Activated CD8-positive, alpha-beta T cell treated with anti-CD3 and anti-CD28 coated beads for 36 hours (primary cell): ENCODE measurements at regions not wholly inside any gene's neighbourhood (a gene's known extent, or its start where the extent isn't known, plus 50 kb on each side); places are given as distances from the start of the nearest gene placed in this dataset.

ENCODE experiments used
- ATAC-seq: fragments of 200-7000 bp; cut with Tn5 transposase; one replicate; pipeline ENCODE4 v1.10.0; 2021; ENCODE audit warnings: mild to moderate bottlenecking, moderate library complexity
- CTCF ChIA-PET: fragments of 350-600 bp; sonication (Branson Sonifier 250); formaldehyde crosslinking; loops from one replicate; lab custom pipeline; 2021; ENCODE audit warnings: antibody characterized with exemption; lab: Charles Lee
- POLR2A ChIA-PET: fragments of 350-600 bp; sonication (Branson Sonifier 250); formaldehyde crosslinking; loops from one replicate; lab custom pipeline; 2021; ENCODE audit warnings: antibody characterized with exemption; lab: Charles Lee
- DNase-seq: peaks from one replicate; pipeline ENCODE4 v3.0.0-alpha.2; 2020
- H3K27ac Mint-ChIP-seq: one replicate; pipeline ENCODE4 v1.8.0; 2021; ENCODE audit warnings: mild to moderate bottlenecking, mixed read lengths
- H3K27me3 Mint-ChIP-seq: one replicate; pipeline ENCODE4 v1.8.0; 2021; ENCODE audit warnings: mixed read lengths
- H3K36me3 Mint-ChIP-seq: one replicate; pipeline ENCODE4 v1.8.0; 2021; ENCODE audit warnings: low read depth, mixed read lengths
- H3K4me1 Mint-ChIP-seq: one replicate; pipeline ENCODE4 v1.8.0; 2021; ENCODE audit warnings: low read depth, mixed read lengths
- H3K4me3 Mint-ChIP-seq: one replicate; pipeline ENCODE4 v1.8.0; 2021; ENCODE audit warnings: mild to moderate bottlenecking, moderate library complexity, mixed read lengths
- H3K9me3 Mint-ChIP-seq: one replicate; pipeline ENCODE4 v1.8.0; 2021; ENCODE audit warnings: mixed read lengths
- intact Hi-C: fragments of 100-400 bp; cut with micrococcal nuclease; formaldehyde crosslinking; loops from one replicate; pipeline ENCODE4 v1.10.0; 2022
- TF ChIP-seq, protein P1 (sequence below): fragments of 200-600 bp; IDR thresholded peaks from one replicate; pipeline ENCODE4 v1.8.0; 2022; ENCODE audit warnings: antibody characterized with exemption, mild to moderate bottlenecking

- TF ChIP-seq, protein P1, sequence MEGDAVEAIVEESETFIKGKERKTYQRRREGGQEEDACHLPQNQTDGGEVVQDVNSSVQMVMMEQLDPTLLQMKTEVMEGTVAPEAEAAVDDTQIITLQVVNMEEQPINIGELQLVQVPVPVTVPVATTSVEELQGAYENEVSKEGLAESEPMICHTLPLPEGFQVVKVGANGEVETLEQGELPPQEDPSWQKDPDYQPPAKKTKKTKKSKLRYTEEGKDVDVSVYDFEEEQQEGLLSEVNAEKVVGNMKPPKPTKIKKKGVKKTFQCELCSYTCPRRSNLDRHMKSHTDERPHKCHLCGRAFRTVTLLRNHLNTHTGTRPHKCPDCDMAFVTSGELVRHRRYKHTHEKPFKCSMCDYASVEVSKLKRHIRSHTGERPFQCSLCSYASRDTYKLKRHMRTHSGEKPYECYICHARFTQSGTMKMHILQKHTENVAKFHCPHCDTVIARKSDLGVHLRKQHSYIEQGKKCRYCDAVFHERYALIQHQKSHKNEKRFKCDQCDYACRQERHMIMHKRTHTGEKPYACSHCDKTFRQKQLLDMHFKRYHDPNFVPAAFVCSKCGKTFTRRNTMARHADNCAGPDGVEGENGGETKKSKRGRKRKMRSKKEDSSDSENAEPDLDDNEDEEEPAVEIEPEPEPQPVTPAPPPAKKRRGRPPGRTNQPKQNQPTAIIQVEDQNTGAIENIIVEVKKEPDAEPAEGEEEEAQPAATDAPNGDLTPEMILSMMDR: no peak
- ATAC-seq (no peak), DNase-seq (no peak)
- ChIA-PET POLR2A (no interaction called here), CTCF (no interaction called here)
- Mint-ChIP-seq H3K36me3 (no peaks in the 10 kb centered on the region), H3K27me3 (peaks cover 23% of the 10 kb centered on the region), H3K27ac (no peak overlapping the region), H3K4me1 (no peaks in the 10 kb centered on the region), H3K9me3 (no peaks in the 10 kb centered on the region), H3K4me3 (no peak overlapping the region)
- intact Hi-C loops: no loop called here
Observed at GRCh38 chr17:34107019-34107418, 148.1 kb upstream of the CCL2 start.

- H3K9me3 Mint-ChIP-seq: no peaks in the 10 kb centered on the region
- DNase-seq: no peak
- H3K4me1 Mint-ChIP-seq: no peaks in the 10 kb centered on the region
- peaks cover 38% of the 10 kb centered on the region for H3K27me3 Mint-ChIP-seq
- TF ChIP-seq, protein P1: no peak
- POLR2A ChIA-PET: no interaction called here
- H3K36me3 Mint-ChIP-seq: no peaks in the 10 kb centered on the region
- no peak for ATAC-seq
- intact Hi-C loops: no loop called here
- CTCF ChIA-PET: no interaction called here
- no peak overlapping the region for H3K27ac Mint-ChIP-seq
- H3K4me3 Mint-ChIP-seq: no peak overlapping the region
Observed at GRCh38 chr17:34110315-34110714, 144.8 kb upstream of the CCL2 start.

- ChIA-PET CTCF (no interaction called here), POLR2A (no interaction called here)
- intact Hi-C loops: no loop called here
- Mint-ChIP-seq H3K4me3 (no peak overlapping the region), H3K27me3 (peaks cover 35% of the 10 kb centered on the region), H3K36me3 (no peaks in the 10 kb centered on the region), H3K27ac (no peak overlapping the region), H3K4me1 (no peaks in the 10 kb centered on the region), H3K9me3 (no peaks in the 10 kb centered on the region)
- DNase-seq: no peak
- ATAC-seq: no peak
- TF ChIP-seq, protein P1: no peak
Observed at GRCh38 chr17:34113089-34113488, 142.0 kb upstream of the CCL2 start.

GRCh38 chr17:34114174-34114573, 140.9 kb upstream of the CCL2 start:
- H3K9me3 Mint-ChIP-seq: no peaks in the 10 kb centered on the region

DNA sequence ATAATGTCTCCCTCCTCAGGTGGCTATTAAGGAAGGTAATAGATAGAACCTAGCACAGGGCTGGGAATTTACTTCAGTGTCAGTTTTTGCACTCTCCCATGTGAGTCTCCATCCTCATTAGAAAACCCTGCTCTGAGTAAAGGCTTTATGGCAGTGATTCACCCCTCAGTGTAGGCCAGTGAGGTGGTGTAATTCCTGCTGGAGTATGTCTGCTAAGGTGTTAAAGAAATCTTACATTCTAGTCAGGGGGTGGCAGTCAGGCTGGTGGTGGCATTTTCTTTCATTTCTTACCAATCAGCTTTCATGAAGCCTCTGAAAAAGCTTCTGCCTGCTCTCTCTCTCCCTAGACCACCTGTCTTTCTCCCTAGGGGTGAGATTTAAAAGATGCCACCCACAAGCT, 138.8 kb upstream of the CCL2 start:
- TF ChIP-seq, protein P1: no peak
- ChIA-PET POLR2A (no interaction called here), CTCF (interaction anchor here (0.6 kb wide), 1 partner anchor 959 kb away, joined by 3 read pairs; no protein-coding TSS in a partner anchor)
- ATAC-seq (no peak), DNase-seq (no peak)
- Mint-ChIP-seq H3K9me3 (no peaks in the 10 kb centered on the region), H3K4me1 (no peaks in the 10 kb centered on the region), H3K27ac (no peak overlapping the region), H3K4me3 (no peak overlapping the region), H3K36me3 (no peaks in the 10 kb centered on the region), H3K27me3 (peaks cover 31% of the 10 kb centered on the region)
- intact Hi-C loops: no loop called here

More at GRCh38 chr17:34114174-34114573, 140.9 kb upstream of the CCL2 start:
- no peaks in the 10 kb centered on the region for H3K36me3 Mint-ChIP-seq
- intact Hi-C loops: no loop called here
- ChIA-PET CTCF (interaction anchor here (0.6 kb wide), 1 partner anchor 51 kb away, joined by 3 read pairs; no protein-coding TSS in a partner anchor), POLR2A (no interaction called here)
- ATAC-seq (no peak), DNase-seq (no peak)
- TF ChIP-seq, protein P1: no peak
- peaks cover 33% of the 10 kb centered on the region for H3K27me3 Mint-ChIP-seq
- no peaks in the 10 kb centered on the region for H3K4me1 Mint-ChIP-seq
- no peak overlapping the region for H3K27ac Mint-ChIP-seq
- H3K4me3 Mint-ChIP-seq: no peak overlapping the region
